A673 (cell line): ENCODE measurements at regions not wholly inside any gene's neighbourhood (a gene's known extent, or its start where the extent isn't known, plus 50 kb on each side); places are given as distances from the start of the nearest gene placed in this dataset.

Experiments used
- EZH2 ChIP-seq: fragments of 200-600 bp; sonication (generic); IDR thresholded peaks from 2 replicates; pipeline ENCODE4 v1.6.1; 2017; ENCODE audit warnings: borderline replicate concordance, low read depth, mild to moderate bottlenecking, mixed read lengths, antibody characterized with exemption, low read length; ENCODE audit not compliant: poor library complexity, severe bottlenecking
- TF ChIP-seq, protein P1 (sequence below): fragments of 300-800, 200-600 bp; sonication (generic); conservative IDR thresholded peaks from 2 replicates; pipeline ENCODE4 v1.5.1; 2017; ENCODE audit warnings: low read depth, mild to moderate bottlenecking, antibody characterized with exemption, low read length, moderate library complexity, mixed read lengths

DNA sequence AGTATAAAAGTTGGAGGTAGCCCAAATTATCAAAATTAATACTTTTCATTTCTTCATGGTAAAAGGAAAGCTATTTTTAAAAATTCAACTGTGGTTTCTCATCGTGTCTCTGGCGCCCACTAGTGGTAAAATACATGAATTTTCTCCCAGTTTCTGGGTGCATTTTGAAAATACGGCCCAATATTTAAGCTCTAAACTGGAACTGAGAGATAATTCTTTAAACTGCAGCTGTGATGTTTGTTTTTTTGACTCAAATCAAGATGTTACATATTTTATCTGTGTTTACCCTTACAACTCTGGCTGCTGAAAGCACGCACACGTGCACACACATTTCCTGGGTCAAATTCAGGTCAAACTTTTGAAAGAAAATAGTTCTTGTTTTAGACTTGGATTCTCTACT, 123.9 kb upstream of the ACSL4 start:
- TF ChIP-seq, protein P1, sequence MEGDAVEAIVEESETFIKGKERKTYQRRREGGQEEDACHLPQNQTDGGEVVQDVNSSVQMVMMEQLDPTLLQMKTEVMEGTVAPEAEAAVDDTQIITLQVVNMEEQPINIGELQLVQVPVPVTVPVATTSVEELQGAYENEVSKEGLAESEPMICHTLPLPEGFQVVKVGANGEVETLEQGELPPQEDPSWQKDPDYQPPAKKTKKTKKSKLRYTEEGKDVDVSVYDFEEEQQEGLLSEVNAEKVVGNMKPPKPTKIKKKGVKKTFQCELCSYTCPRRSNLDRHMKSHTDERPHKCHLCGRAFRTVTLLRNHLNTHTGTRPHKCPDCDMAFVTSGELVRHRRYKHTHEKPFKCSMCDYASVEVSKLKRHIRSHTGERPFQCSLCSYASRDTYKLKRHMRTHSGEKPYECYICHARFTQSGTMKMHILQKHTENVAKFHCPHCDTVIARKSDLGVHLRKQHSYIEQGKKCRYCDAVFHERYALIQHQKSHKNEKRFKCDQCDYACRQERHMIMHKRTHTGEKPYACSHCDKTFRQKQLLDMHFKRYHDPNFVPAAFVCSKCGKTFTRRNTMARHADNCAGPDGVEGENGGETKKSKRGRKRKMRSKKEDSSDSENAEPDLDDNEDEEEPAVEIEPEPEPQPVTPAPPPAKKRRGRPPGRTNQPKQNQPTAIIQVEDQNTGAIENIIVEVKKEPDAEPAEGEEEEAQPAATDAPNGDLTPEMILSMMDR = peak; percentile 89
- TF ChIP-seq EZH2 = no peak
